ENCODE measurements at regions not wholly inside any gene's neighbourhood (a gene's known extent, or its start where the extent isn't known, plus 50 kb on each side); places are given as distances from the start of the nearest gene placed in this dataset.
"Not testable (repeated sequence)": the region's sequence is repeated elsewhere in the genome, so short reads cannot be mapped to it uniquely, and the experiment has no call there.

DNA sequence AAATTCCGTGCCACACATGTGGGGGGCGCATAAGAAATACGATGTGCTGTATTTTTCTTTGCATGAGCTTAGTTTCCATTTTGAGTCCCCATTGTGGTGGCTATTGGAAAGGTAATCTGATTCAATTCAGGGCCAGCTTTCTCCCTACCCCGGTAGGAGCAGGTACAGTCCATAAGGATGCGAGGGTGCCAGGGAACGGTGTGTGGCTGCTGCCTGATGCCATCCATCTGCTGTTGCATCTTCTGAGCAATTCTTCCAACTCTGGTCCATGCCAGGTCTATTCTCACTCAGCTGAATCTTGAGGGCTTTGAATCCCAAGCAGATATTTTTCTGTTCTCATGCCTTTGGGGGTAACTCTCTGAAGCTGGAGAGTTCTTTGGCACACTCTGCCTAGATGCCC, 392.7 kb downstream of the AGTPBP1 start:
- H3K27ac ChIP-seq (ENCODE audit: insufficient read depth, low read depth, low read length, poor library complexity, severe bottlenecking): no peak overlapping the region
- no peaks in the 10 kb centered on the region for H3K27me3 ChIP-seq (ENCODE audit: control insufficient read depth, insufficient read depth, low read length, poor library complexity, severe bottlenecking)
- no peak overlapping the region for H3K4me3 ChIP-seq (ENCODE audit: insufficient read depth, low read depth, low read length)
- no peaks in the 10 kb centered on the region for H3K4me1 ChIP-seq (ENCODE audit: control insufficient read depth, insufficient read depth, low read length)
- 96 to 97% methylated on average over 6 of the region's 6 CpGs for WGBS, 2 experiments
- no peaks in the 10 kb centered on the region for H3K36me3 ChIP-seq (ENCODE audit: control insufficient read depth, insufficient read depth, low read length)
- no peaks in the 10 kb centered on the region for H3K9me3 ChIP-seq (ENCODE audit: control insufficient read depth, low read length)

DNA sequence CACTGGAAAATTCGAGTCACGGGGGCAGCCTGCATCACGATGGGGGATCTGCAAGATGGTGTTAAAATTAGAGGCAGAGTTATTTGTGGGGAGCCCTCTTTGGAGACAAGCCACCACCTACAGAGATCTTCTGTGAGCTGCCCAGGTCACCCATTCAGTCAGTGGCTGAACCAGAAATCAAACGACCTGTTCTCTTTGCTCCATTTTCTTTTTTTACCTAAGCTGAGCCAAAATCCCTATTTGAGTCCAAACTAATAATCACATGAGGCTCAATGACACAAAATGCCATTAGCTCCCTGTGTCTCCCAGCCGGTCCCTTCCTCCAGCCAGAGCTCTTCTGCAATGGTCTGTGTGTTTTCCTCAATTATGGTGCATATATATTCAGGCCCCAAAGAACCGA, 394.2 kb downstream of the AGTPBP1 start:
- Histone ChIP-seq H3K4me1 (ENCODE audit: control insufficient read depth, insufficient read depth, low read length) (no peaks in the 10 kb centered on the region), H3K9me3 (ENCODE audit: control insufficient read depth, low read length) (no peaks in the 10 kb centered on the region), H3K36me3 (ENCODE audit: control insufficient read depth, insufficient read depth, low read length) (no peaks in the 10 kb centered on the region), H3K4me3 (ENCODE audit: insufficient read depth, low read depth, low read length) (no peak overlapping the region), H3K27me3 (ENCODE audit: control insufficient read depth, insufficient read depth, low read length, poor library complexity, severe bottlenecking) (no peaks in the 10 kb centered on the region), H3K27ac (ENCODE audit: insufficient read depth, low read depth, low read length, poor library complexity, severe bottlenecking) (no peak overlapping the region)
- WGBS, 2 experiments: 85 to 91% methylated on average over 6 of the region's 6 CpGs

DNA sequence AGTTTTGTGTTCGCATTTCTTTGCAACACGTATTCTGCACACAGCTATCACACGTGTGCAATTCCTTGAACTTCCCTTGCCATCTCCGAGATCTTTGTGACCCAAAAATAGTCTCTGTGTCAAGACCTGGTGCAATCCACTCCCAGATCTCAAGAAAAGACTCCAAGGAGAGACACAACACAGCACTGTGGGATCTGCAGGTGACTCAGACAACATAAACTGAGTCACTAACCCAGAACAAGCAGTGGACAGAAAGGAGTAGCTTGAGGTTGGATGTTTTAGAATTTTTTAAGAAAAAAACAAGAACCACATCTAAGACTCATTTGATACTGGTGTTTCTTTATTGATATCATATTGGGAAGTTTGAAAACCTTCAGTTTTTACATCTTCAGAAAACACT, 396.9 kb downstream of the AGTPBP1 start:
- H3K9me3 ChIP-seq (ENCODE audit: control insufficient read depth, low read length): no peaks in the 10 kb centered on the region
- no peaks in the 10 kb centered on the region for H3K27me3 ChIP-seq (ENCODE audit: control insufficient read depth, insufficient read depth, low read length, poor library complexity, severe bottlenecking)
- H3K27ac ChIP-seq (ENCODE audit: insufficient read depth, low read depth, low read length, poor library complexity, severe bottlenecking): no peak overlapping the region
- no peaks in the 10 kb centered on the region for H3K4me1 ChIP-seq (ENCODE audit: control insufficient read depth, insufficient read depth, low read length)
- 94% methylated on average over 4 of the region's 4 CpGs for WGBS, 2 experiments
- no peak overlapping the region for H3K4me3 ChIP-seq (ENCODE audit: insufficient read depth, low read depth, low read length)
- no peaks in the 10 kb centered on the region for H3K36me3 ChIP-seq (ENCODE audit: control insufficient read depth, insufficient read depth, low read length)

DNA sequence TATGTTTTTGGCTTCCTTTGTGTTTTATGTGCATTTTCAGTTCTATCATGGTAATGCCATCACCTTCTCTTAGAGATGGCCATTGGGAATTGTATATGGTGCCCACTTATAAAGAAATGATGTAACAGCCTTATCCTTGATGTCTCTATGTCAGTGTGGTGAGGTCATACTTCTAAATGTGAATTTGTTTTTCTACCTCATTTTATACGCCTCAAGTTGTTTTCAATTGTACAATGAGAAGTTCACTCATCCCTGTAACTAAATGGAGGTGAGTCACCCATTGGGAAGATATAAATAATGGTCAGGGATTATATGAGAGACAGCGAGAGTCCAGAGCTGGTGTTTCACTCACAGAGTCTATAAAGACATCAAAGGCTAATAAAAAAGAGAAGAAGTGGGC, 402.4 kb downstream of the AGTPBP1 start:
- Histone ChIP-seq H3K27me3 (ENCODE audit: control insufficient read depth, insufficient read depth, low read length, poor library complexity, severe bottlenecking) (no peaks in the 10 kb centered on the region), H3K4me1 (ENCODE audit: control insufficient read depth, insufficient read depth, low read length) (peaks cover 7% of the 10 kb centered on the region), H3K9me3 (ENCODE audit: control insufficient read depth, low read length) (no peaks in the 10 kb centered on the region), H3K4me3 (ENCODE audit: insufficient read depth, low read depth, low read length) (no peak overlapping the region), H3K36me3 (ENCODE audit: control insufficient read depth, insufficient read depth, low read length) (no peaks in the 10 kb centered on the region), H3K27ac (ENCODE audit: insufficient read depth, low read depth, low read length, poor library complexity, severe bottlenecking) (no peak overlapping the region)
- 47 to 100% methylated on average over 1 to 2 of the region's 2 CpGs for WGBS, 2 experiments

DNA sequence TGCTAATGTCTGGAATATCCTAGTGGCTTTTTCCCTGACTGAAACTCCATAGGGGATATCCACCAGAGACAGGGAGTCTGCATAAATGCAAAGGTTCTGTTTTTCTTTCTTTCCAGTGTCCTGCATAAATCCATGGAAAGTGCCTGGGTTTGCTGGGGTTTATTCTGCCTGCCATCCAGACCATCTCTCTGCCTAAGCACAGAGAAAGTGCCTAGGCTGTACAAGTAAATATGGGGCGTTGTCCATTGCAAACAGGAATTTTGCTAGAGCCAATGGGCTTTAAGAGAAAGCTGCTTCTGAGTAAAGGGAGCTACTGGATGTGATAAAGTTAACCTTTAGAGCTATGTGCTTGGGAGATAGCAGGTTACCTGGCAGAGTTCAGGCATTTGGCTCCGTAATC, 407.5 kb downstream of the AGTPBP1 start:
- H3K4me3 ChIP-seq (ENCODE audit: insufficient read depth, low read depth, low read length): no peak overlapping the region
- WGBS, 2 experiments: 92 to 98% methylated on average over 2 of the region's 2 CpGs
- no peaks in the 10 kb centered on the region for H3K27me3 ChIP-seq (ENCODE audit: control insufficient read depth, insufficient read depth, low read length, poor library complexity, severe bottlenecking)
- no peak overlapping the region for H3K27ac ChIP-seq (ENCODE audit: insufficient read depth, low read depth, low read length, poor library complexity, severe bottlenecking)
- H3K36me3 ChIP-seq (ENCODE audit: control insufficient read depth, insufficient read depth, low read length): no peaks in the 10 kb centered on the region
- no peaks in the 10 kb centered on the region for H3K9me3 ChIP-seq (ENCODE audit: control insufficient read depth, low read length)
- H3K4me1 ChIP-seq (ENCODE audit: control insufficient read depth, insufficient read depth, low read length): peaks cover 7% of the 10 kb centered on the region

DNA sequence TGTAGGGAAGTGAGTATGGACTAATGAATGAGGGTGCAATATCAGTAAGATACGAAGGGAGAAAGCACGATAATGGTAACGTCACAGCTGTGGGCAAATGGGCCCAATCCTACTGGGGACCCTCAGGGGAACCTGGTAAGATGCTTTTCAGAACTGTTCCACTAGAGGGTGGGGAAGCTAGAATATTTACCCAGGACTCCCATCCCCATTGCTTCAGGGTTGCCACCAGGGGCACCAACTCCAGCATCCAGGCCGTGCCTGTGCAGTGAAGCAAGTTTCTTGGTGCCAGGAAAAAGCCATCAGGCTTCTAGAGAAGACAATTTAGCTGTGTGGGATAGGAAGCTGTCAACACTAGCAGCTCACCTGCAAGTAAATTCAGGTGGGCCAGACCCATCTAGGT, 409.3 kb downstream of the AGTPBP1 start:
- Histone ChIP-seq H3K4me1 (ENCODE audit: control insufficient read depth, insufficient read depth, low read length) (peaks cover 7% of the 10 kb centered on the region), H3K27ac (ENCODE audit: insufficient read depth, low read depth, low read length, poor library complexity, severe bottlenecking) (no peak overlapping the region), H3K27me3 (ENCODE audit: control insufficient read depth, insufficient read depth, low read length, poor library complexity, severe bottlenecking) (no peaks in the 10 kb centered on the region), H3K4me3 (ENCODE audit: insufficient read depth, low read depth, low read length) (no peak overlapping the region), H3K9me3 (ENCODE audit: control insufficient read depth, low read length) (no peaks in the 10 kb centered on the region), H3K36me3 (ENCODE audit: control insufficient read depth, insufficient read depth, low read length) (no peaks in the 10 kb centered on the region)
- WGBS, 2 experiments: 67 to 76% methylated on average over 4 of the region's 4 CpGs

DNA sequence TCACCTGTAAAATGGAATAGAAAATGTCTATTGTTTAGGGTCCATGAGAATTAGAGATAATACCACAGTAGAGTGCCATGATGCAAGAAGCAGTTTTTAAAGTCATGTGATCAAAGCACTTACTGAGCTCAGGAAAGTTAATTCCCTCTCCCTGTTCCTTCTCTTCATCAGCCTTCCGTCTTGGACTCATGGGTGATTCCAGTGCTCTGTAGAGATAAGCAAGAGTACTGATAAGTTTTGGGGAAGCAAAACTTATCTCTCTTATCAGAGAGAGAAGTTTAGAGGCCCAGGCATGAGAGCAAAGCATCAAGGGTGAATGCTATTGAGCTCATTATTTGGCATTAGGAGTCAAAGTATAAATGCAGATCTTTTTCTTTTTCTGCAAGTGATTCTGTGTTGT, 410.1 kb downstream of the AGTPBP1 start:
- no peak overlapping the region for H3K4me3 ChIP-seq (ENCODE audit: insufficient read depth, low read depth, low read length)
- peaks cover 7% of the 10 kb centered on the region for H3K4me1 ChIP-seq (ENCODE audit: control insufficient read depth, insufficient read depth, low read length)
- H3K27me3 ChIP-seq (ENCODE audit: control insufficient read depth, insufficient read depth, low read length, poor library complexity, severe bottlenecking): no peaks in the 10 kb centered on the region
- no peaks in the 10 kb centered on the region for H3K36me3 ChIP-seq (ENCODE audit: control insufficient read depth, insufficient read depth, low read length)
- no peaks in the 10 kb centered on the region for H3K9me3 ChIP-seq (ENCODE audit: control insufficient read depth, low read length)
- WGBS, 2 experiments: 100% methylated on average over 1 of the region's 1 CpG
- no peak overlapping the region for H3K27ac ChIP-seq (ENCODE audit: insufficient read depth, low read depth, low read length, poor library complexity, severe bottlenecking)

DNA sequence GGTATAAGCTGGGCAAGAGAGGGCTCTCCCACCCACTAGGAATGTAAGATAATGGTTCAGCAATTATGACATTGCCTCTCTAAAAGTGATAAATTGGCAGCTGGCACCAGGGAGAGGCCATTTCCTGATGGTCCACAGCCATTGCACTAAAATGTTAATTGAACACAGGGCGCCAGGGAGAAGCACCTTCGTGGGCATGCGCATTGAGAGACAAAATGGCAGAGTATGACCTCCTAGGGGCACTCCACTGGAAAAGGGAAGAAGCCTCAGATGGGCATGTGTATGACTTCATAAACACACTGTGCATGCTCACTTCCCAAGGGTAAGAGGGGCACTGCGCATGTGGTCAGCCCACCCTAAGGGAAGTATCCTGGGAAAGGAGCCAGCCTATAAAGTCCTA, 419.2 kb downstream of the AGTPBP1 start:
- 72 to 73% methylated on average over 4 of the region's 4 CpGs for whole genome bisulfite sequencing, 2 experiments
- Histone ChIP-seq H3K4me3 (ENCODE audit: insufficient read depth, low read depth, low read length) (no peak overlapping the region), H3K36me3 (ENCODE audit: control insufficient read depth, insufficient read depth, low read length) (no peaks in the 10 kb centered on the region), H3K27me3 (ENCODE audit: control insufficient read depth, insufficient read depth, low read length, poor library complexity, severe bottlenecking) (no peaks in the 10 kb centered on the region), H3K4me1 (ENCODE audit: control insufficient read depth, insufficient read depth, low read length) (no peaks in the 10 kb centered on the region), H3K9me3 (ENCODE audit: control insufficient read depth, low read length) (no peaks in the 10 kb centered on the region), H3K27ac (ENCODE audit: insufficient read depth, low read depth, low read length, poor library complexity, severe bottlenecking) (no peak overlapping the region)

DNA sequence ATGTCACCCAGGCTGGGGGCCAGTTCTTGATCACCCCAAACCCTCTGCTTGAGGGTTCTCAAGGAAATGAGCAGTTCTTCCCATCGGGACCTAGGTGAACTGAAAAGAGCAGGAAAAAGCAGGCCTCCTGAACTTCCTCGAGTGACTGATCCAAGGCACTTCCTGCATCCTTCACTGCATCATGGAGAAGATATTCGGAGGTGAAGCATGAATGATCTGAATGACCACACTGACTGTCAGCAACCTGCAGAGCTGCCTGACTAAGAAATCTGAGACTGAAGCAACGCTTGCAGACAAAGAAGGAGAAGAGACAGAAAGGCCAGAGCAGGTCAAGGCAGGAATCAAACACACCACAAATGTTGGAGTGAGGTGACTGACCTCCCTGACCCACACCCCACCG, 420.2 kb downstream of the AGTPBP1 start:
- Histone ChIP-seq H3K27me3 (ENCODE audit: control insufficient read depth, insufficient read depth, low read length, poor library complexity, severe bottlenecking) (no peaks in the 10 kb centered on the region), H3K27ac (ENCODE audit: insufficient read depth, low read depth, low read length, poor library complexity, severe bottlenecking) (no peak overlapping the region), H3K36me3 (ENCODE audit: control insufficient read depth, insufficient read depth, low read length) (no peaks in the 10 kb centered on the region), H3K9me3 (ENCODE audit: control insufficient read depth, low read length) (no peaks in the 10 kb centered on the region), H3K4me1 (ENCODE audit: control insufficient read depth, insufficient read depth, low read length) (no peaks in the 10 kb centered on the region), H3K4me3 (ENCODE audit: insufficient read depth, low read depth, low read length) (no peak overlapping the region)
- WGBS, 2 experiments: 83% methylated on average over 5 of the region's 5 CpGs

DNA sequence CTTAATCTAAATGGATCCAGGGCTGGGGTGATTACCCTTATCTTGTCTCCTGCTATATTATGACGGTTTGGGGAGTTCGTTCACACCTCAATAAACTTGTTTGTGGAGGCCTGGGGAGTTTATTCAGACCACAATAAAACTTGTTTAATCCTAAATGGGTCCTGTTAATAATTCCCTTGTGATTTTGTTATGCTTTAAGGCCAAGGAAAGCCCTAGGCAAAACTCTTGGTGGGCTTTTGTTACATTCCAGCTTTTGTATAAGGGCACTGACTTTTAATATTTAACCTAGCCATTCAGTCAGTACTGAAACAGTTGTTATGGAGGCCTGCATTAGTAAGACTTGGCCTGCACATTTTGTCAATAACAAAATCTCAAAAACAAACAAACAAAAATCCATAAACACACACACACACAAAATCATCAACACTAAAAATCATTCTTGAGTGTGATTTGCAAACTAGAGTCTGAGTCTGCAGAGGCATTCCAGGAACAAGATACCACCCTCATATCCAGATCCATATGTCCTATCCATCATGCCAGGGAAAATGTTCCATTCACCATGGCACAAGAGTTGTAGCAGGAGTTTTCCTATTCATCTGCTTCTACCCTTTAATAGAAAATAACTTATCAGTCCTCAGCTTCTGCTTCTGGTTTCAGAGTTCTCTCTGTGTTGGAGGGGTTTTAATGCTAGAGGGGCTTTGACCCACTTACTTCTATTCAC, 421.7 kb downstream of the AGTPBP1 start:
- no peaks in the 10 kb centered on the region for H3K9me3 ChIP-seq (ENCODE audit: control insufficient read depth, low read length)
- no peaks in the 10 kb centered on the region for H3K4me1 ChIP-seq (ENCODE audit: control insufficient read depth, insufficient read depth, low read length)
- H3K36me3 ChIP-seq (ENCODE audit: control insufficient read depth, insufficient read depth, low read length): no peaks in the 10 kb centered on the region
- no peak overlapping the region for H3K4me3 ChIP-seq (ENCODE audit: insufficient read depth, low read depth, low read length)
- no peak overlapping the region for H3K27ac ChIP-seq (ENCODE audit: insufficient read depth, low read depth, low read length, poor library complexity, severe bottlenecking)
- WGBS, 2 experiments: 85 to 100% methylated on average over 2 of the region's 2 CpGs
- no peaks in the 10 kb centered on the region for H3K27me3 ChIP-seq (ENCODE audit: control insufficient read depth, insufficient read depth, low read length, poor library complexity, severe bottlenecking)

DNA sequence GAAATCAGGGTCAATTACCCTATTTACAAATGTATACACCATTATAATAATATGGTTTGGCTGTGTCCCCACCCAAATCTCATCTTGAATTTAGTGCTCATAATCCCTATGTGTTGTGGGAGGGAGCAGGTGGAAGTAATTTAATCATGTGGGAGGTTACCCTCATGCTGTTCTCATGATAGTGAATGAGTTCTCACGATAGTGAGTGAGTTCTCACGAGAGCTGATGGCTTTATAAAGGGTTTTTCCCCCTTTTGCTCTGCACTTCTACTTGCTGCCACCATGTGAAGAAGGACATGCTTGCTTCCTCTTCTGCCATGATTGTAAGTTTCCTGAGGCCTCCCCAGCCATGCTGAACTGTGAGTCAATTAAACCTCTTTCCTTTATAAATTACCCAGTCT, 426.2 kb downstream of the AGTPBP1 start:
- 97 to 100% methylated on average over 1 to 2 of the region's 2 CpGs for WGBS, 2 experiments
- H3K36me3 ChIP-seq (ENCODE audit: control insufficient read depth, insufficient read depth, low read length); H3K27me3 ChIP-seq (ENCODE audit: control insufficient read depth, insufficient read depth, low read length, poor library complexity, severe bottlenecking): not testable (repeated sequence)

More for the DNA sequence above, 426.2 kb downstream of the AGTPBP1 start:
- H3K27ac ChIP-seq (ENCODE audit: insufficient read depth, low read depth, low read length, poor library complexity, severe bottlenecking); H3K4me3 ChIP-seq (ENCODE audit: insufficient read depth, low read depth, low read length); H3K9me3 ChIP-seq (ENCODE audit: control insufficient read depth, low read length); H3K4me1 ChIP-seq (ENCODE audit: control insufficient read depth, insufficient read depth, low read length): not testable (repeated sequence)
